Gastroesophageal sphincter (tissue), 3 donors: ENCODE measurements at regions not wholly inside any gene's neighbourhood (a gene's known extent, or its start where the extent isn't known, plus 50 kb on each side); places are given as distances from the start of the nearest gene placed in this dataset.

Source experiments
- POLR2A ChIP-seq, 2 donors: fragments of 450-650 bp; IDR thresholded peaks; one replicate each; pipeline ENCODE4 v1.6.1; 2017; ENCODE audit warnings: antibody characterized with exemption in 2 of 2, mild to moderate bottlenecking in 2 of 2, moderate library complexity in 1 of 2
- TF ChIP-seq, protein P1 (sequence below), 4 experiments: fragments of 200-600 bp in 2 of 4; fragments of 450-650 bp in 2 of 4; sonication (generic) in 1 of 4; IDR thresholded peaks; one replicate each; pipeline ENCODE4 v1.5.1; 2017 to 2019; ENCODE audit warnings: antibody characterized with exemption in 4 of 4, mild to moderate bottlenecking in 2 of 4, moderate library complexity in 2 of 4

DNA sequence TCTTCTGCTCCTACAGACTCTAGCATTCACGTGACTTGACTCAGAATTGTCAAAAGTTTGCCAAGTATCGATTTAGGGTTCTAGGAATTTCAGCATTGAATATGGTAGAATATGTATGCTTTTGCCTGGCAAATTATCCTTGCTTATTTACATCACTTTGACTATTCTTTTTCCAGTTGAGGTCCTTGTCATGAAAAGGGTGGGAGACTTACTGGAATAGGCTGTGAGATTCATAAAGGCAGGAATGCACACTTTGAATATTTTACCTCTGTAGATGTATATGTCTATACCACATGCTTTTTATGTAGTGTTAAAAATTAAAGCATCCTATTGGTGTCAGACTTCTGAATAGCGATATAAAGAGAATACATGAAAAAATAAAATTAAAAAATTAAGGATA lies 378.8 kb upstream of the RARB start:
- TF ChIP-seq, protein P1, sequence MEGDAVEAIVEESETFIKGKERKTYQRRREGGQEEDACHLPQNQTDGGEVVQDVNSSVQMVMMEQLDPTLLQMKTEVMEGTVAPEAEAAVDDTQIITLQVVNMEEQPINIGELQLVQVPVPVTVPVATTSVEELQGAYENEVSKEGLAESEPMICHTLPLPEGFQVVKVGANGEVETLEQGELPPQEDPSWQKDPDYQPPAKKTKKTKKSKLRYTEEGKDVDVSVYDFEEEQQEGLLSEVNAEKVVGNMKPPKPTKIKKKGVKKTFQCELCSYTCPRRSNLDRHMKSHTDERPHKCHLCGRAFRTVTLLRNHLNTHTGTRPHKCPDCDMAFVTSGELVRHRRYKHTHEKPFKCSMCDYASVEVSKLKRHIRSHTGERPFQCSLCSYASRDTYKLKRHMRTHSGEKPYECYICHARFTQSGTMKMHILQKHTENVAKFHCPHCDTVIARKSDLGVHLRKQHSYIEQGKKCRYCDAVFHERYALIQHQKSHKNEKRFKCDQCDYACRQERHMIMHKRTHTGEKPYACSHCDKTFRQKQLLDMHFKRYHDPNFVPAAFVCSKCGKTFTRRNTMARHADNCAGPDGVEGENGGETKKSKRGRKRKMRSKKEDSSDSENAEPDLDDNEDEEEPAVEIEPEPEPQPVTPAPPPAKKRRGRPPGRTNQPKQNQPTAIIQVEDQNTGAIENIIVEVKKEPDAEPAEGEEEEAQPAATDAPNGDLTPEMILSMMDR (IDR thresholded peaks at IDR 0.05): no peak
- TF ChIP-seq POLR2A (IDR thresholded peaks at IDR 0.05): no peak
